ENCODE measurements at regions not wholly inside any gene's neighbourhood (a gene's known extent, or its start where the extent isn't known, plus 50 kb on each side); places are given as distances from the start of the nearest gene placed in this dataset.

DNA sequence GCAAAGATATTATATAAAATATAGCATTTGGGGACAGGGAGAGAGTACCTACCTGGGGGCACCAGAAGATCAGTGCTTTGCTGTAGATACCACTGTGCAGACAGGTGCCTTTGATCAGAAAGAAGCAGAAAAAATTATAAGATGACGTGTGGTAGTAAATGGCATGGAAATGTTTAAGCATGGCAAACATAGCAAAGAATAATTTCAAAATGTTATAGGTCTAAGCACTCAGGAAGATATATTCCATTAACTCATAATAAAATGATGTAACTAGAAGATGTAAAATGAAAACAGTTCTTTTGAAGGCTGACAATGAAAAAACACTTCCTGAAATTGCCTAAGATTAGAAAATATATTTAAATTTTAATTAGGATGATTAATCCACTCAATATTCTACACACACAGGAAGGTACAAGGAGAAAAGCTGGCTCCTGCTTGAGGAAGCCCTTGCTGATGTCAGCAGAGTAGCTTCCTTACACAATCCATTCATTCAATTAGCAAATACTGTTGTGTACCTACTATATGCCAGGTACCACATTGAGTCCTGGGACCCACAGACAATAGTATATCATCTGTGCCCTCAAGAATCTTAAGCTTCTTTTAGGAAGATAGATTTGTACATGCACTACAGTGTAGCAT lies 290.2 kb upstream of the CNR1 start:
- Histone ChIP-seq H3K79me2 (ENCODE audit: control insufficient read depth, insufficient read depth, low read length) (no peaks in the 10 kb centered on the region), H3K4me1 (ENCODE audit: control insufficient read depth, extremely low read depth, insufficient read depth, low read length) (no peaks in the 10 kb centered on the region), H2AFZ (ENCODE audit: control insufficient read depth, low read length) (no peak overlapping the region), H3K9ac (ENCODE audit: control insufficient read depth, extremely low read depth, insufficient read depth, low read length) (no peak overlapping the region), H3K4me2 (ENCODE audit: control insufficient read depth, extremely low read depth, insufficient read depth, low read depth, low read length) (no peak overlapping the region), H3K9me3 (ENCODE audit: control insufficient read depth, low read depth, low read length) (no peaks in the 10 kb centered on the region), H4K20me1 (ENCODE audit: control insufficient read depth, extremely low read depth, insufficient read depth, low read length) (no peaks in the 10 kb centered on the region), H3K27me3 (ENCODE audit: control insufficient read depth, extremely low read depth, insufficient read depth, low read length) (no peaks in the 10 kb centered on the region), H3K9me1 (ENCODE audit: control insufficient read depth, extremely low read depth, insufficient read depth, low read length) (no peaks in the 10 kb centered on the region), H3K36me3 (ENCODE audit: control insufficient read depth in 2 of 2, extremely low read depth in 1 of 2, insufficient read depth in 2 of 2, low read length in 2 of 2) (no peaks in the 10 kb centered on the region), H3K27ac (ENCODE audit: control insufficient read depth, insufficient read depth, low read length) (no peak overlapping the region), H3K4me3 (ENCODE audit: control insufficient read depth in 2 of 3, extremely low read depth in 1 of 3, insufficient read depth in 2 of 3, low read depth in 1 of 3, low read length in 3 of 3) (no peak overlapping the region)
- no peak for DNase-seq (ENCODE audit: low read depth, low spot score)
- dilution Hi-C loops (cut with MboI; ENCODE audit: extremely low pct_ligation_motif_present, low sequenced_read_pairs) = no loop called here
- no peak for FAIRE-seq
- TF ChIP-seq EZH2 (IDR thresholded peaks at IDR 0.05; ENCODE audit: low read length) (no peak), CTCF (optimal IDR thresholded peaks at IDR 0.05 in 1 of 3, IDR thresholded peaks at IDR 0.05 in 1 of 3, conservative IDR thresholded peaks at IDR 0.05 in 1 of 3; ENCODE audit: extremely low read depth in 1 of 3, insufficient read depth in 2 of 3, low read length in 3 of 3) (no peak)

DNA sequence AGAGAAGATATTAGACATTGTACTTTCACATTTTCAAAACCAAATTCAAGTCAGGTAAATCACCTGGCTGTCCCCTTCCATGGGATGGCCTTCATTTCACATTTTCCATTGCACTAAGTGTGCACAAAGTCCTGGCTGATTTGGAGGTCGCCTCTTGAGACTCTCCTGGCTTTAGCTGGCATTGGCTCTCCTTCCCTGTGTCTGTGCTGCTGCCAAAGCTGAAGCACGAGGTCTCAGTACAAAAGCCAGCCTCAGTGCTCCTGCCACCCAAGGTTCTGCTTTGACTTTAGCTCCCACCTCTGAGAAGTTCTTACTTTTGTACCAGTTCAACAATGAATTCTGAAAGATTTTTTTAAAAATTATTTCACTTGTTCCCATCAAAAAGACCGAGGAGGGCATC lies 289.2 kb upstream of the CNR1 start:
- no peak for TF ChIP-seq CTCF (optimal IDR thresholded peaks at IDR 0.05 in 1 of 3, IDR thresholded peaks at IDR 0.05 in 1 of 3, conservative IDR thresholded peaks at IDR 0.05 in 1 of 3; ENCODE audit: extremely low read depth in 1 of 3, insufficient read depth in 2 of 3, low read length in 3 of 3)
- no peaks in the 10 kb centered on the region for H4K20me1 ChIP-seq (ENCODE audit: control insufficient read depth, extremely low read depth, insufficient read depth, low read length)
- no peak overlapping the region for H3K4me2 ChIP-seq (ENCODE audit: control insufficient read depth, extremely low read depth, insufficient read depth, low read depth, low read length)
- H3K9me1 ChIP-seq (ENCODE audit: control insufficient read depth, extremely low read depth, insufficient read depth, low read length) = no peaks in the 10 kb centered on the region
- dilution Hi-C loops (cut with MboI; ENCODE audit: extremely low pct_ligation_motif_present, low sequenced_read_pairs) = no loop called here
- no peaks in the 10 kb centered on the region for H3K9me3 ChIP-seq (ENCODE audit: control insufficient read depth, low read depth, low read length)
- H3K27me3 ChIP-seq (ENCODE audit: control insufficient read depth, extremely low read depth, insufficient read depth, low read length) = no peaks in the 10 kb centered on the region
- no peak overlapping the region for H3K4me3 ChIP-seq (ENCODE audit: control insufficient read depth in 2 of 3, extremely low read depth in 1 of 3, insufficient read depth in 2 of 3, low read depth in 1 of 3, low read length in 3 of 3)
- H3K4me1 ChIP-seq (ENCODE audit: control insufficient read depth, extremely low read depth, insufficient read depth, low read length) = no peaks in the 10 kb centered on the region
- H3K36me3 ChIP-seq (ENCODE audit: control insufficient read depth in 2 of 2, extremely low read depth in 1 of 2, insufficient read depth in 2 of 2, low read length in 2 of 2) = no peaks in the 10 kb centered on the region
- H3K79me2 ChIP-seq (ENCODE audit: control insufficient read depth, insufficient read depth, low read length) = no peaks in the 10 kb centered on the region
- H2AFZ ChIP-seq (ENCODE audit: control insufficient read depth, low read length) = no peak overlapping the region
- H3K27ac ChIP-seq (ENCODE audit: control insufficient read depth, insufficient read depth, low read length) = no peak overlapping the region
- FAIRE-seq (no peak), DNase-seq (ENCODE audit: low read depth, low spot score) (no peak)
- H3K9ac ChIP-seq (ENCODE audit: control insufficient read depth, extremely low read depth, insufficient read depth, low read length) = no peak overlapping the region
